Left renal pelvis (tissue), 4 donors: ENCODE measurements at regions not wholly inside any gene's neighbourhood (a gene's known extent, or its start where the extent isn't known, plus 50 kb on each side); places are given as distances from the start of the nearest gene placed in this dataset.

Experiments used
- DNase-seq, 4 donors: peaks; one replicate each; pipeline ENCODE4 v3.0.0-alpha.2; 2013; ENCODE audit warnings: low read depth in 4 of 4, low spot score in 3 of 4

DNA sequence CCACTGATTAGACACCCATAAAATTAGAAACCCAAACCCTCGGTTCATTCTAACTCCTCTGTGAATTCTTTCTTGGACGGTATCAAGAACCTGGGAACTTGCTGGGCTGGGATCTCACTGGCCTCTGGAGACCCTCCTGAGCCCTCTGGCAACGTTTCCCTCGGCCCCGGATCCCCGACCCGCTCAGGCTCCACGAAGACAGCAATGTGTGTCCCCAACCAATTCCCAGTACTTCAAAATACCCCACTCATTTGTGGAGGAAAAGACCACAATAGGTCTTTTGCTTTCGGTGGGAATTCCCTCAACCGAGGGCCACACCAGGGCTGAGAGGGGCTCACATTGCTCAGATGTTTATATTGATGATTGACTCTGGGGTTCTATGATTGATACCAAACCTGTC lies 117.9 kb upstream of the PRR20G start:
- no peak for DNase-seq

DNA sequence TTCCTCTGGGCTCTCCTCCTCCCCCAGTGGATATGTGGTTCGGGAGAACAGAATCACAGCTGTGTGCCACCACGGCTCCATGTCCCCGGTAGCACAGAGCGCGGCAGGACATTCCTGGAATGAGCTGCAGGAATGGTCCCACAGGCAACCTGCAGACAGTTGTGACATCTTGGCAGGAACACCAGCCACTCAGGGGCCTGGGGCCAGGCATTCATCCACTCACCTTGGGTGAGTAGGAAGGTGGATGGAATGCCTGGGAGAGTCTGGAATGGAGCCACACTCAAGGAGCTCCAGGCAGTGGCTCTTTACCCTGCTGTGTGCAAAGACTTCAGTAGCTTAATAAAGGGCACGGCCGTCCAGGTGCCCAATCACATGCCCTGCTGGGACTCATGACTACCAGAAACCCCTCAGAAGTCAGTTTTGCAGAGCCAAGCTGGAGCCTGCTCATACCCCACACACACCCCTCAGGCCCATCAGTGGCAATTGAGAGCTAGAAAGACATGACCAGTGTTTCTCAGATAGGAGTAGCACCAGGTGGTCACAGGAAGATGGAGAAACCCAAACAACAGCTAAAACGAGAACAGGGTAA lies 117.3 kb upstream of the PRR20G start:
- DNase-seq: no peak

DNA sequence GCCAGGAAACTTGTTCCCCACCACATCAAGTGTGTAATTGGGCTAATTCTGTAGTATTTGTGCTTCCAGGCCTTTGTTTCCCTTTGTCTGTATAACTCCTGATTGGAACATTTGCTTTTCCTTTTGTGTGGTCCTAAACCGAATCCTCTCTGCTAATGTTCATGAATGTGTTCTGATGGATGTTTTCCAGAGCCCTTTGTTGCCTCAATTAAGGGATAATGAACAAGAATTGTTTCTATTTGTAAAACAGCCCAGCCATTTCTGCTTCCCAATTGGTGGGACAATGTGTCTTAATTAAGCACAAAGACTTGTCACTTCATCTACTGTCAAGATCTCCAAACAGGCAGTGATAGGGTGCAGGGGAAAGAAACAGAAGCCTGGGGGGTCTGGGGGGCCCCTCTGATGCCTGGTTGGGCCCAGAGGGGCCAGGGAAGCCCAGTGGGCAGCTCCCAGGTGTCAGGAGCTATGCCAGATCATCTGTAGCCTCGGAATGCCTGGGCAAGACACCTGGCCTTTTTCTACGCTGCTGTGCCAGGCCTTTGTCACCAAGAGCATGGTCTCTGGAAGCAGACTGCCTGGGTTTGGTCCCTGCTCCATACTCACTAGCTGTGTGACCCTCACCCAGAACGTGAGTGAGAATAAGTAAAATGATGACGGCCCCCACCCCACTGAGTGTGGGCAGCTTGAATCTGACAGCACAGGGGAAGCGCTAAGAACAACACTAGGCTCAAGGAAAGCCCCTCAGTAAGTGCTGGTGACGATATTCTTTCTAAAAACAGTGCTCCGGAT lies 116.6 kb upstream of the PRR20G start:
- no peak for DNase-seq

DNA sequence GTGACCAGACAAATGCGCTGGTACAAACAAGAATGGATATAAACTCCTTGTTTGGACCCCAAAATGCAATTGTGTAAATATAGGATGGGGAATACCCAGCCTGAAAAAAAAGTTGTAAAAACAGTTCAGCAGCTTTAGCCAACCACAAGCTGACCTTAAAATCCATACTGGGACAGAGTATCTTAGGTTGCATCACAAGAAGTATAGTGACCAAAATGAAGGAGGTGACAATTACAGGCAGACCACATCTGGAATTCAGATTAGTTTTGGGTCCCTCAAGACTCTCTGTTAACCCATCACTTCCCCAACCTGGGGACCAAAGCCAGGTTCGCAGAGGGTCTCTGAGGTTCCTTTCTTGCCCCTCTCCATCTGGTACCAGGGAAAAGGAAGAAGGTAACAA lies 115.9 kb upstream of the PRR20G start:
- DNase-seq: no peak

DNA sequence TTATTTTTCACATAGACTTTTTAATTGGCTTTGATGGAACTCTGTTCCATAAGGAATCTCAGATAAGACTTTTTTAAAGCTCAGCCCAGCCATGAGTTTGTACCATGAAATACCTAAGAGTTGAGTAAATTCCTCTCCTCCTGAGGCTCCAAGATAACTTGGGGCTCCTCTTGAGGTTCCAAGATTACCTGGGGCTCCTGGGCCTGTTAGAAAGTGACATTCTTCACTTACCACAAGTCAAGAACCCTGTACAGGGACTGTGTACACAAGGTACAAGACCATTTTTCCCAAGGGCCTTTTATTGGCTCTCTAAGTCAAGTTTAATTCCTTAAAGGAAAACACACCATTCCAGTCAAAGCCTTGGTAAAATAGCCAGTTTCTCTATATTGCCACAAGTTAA lies 111.3 kb upstream of the PRR20G start:
- no peak for DNase-seq

DNA sequence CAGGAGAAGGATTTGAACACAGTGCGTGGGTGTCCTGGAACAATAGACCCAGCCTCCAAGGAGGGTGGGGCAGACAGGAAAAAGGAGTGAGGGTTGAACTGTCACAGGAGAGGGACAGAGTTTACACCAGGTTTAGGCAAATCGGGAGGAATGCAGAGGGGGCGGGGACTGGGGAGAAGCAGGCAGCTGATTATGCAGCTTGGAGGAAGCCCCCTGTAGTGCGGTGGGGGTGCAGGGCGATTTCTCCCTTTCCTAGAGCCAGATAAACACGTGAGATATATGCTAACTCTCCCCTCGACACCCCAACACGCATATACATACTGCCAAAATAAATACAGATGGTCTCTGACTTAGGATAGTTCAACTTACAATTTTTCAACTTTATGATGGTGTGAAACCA lies 108.6 kb upstream of the PRR20G start:
- DNase-seq: no peak

DNA sequence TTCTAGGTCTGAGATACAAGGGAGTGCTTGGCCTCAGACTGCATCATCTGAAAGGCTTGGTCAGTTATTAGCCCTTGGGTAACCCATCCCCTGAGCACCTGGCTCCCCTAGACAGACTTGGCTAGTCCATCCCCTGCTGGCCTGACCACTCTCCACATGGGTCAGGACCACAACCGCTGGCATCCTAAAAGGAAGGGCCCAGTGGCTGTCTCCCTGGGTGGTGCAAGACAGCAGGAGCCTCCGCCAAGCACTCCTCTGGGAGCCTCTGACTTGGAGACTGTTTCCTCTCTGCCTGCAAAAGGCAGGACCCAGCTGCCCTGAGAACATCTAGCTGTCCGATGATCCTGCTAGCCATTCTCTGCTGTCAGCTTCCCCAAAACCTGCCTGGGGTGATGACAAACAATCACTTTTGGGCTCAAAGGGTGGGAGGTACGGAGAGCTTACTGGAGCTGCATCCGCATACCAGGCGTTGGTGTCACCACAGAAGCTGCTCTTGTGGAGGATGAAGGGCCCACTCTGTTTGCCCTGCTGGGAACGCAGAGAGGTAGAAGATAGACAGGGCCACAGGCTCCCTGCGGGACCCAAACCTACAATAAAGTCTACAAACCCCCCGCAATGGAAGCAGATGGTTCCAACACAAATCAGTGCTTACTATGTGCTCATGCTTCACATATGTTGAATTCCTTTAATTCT lies 108.0 kb upstream of the PRR20G start:
- DNase-seq: no peak

DNA sequence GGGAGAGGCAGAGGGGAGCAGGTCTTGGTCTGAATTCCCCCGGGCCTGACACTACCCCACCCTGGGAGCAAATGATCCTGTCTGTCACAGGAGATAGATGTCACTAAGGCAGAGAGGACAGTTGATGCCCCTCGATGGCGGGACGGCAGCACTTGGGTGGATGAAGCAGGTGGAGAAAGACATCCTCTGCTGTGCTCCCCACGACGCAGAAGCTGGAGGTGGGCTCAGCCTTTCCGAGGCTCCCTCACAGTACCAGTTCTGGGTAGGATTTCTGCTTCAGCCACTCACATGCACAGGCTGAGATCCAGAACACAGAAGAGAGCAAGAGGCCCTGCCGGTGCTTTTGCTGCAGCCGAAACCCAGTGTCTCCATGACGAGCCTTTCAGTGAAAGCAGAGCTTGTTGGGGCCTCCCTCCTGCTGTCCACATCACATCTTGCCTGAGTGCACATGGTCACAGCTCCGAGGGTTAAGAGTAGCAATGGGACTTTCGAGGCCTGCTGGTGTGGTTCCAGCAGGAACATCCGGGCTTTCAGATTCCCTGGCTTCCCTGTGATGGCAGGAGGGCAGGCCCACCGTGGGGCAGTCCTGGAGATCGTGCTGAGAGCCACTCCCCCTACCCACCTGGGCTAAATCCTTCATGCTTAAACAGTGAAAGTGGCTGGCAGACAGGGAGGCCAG lies 107.3 kb upstream of the PRR20G start:
- no peak for DNase-seq

DNA sequence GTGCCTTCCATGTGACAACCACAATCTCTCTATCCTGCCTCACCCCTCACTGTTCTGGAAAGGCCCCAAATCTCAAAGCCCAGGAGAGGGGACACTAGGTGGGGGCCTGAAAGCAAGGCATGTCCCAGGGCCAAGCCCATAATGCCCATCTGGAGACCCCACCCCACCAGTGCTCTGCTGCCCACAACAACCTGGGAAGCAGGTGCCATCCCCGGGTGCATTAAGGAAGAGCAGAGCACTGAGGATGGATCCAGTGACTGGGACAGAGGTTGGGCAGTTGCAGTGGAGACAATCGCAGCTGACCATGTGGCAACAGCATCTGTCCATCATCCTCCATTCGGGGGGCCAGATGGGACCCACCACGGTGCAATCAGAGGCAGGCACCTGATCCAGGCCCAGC lies 106.2 kb upstream of the PRR20G start:
- no peak for DNase-seq

DNA sequence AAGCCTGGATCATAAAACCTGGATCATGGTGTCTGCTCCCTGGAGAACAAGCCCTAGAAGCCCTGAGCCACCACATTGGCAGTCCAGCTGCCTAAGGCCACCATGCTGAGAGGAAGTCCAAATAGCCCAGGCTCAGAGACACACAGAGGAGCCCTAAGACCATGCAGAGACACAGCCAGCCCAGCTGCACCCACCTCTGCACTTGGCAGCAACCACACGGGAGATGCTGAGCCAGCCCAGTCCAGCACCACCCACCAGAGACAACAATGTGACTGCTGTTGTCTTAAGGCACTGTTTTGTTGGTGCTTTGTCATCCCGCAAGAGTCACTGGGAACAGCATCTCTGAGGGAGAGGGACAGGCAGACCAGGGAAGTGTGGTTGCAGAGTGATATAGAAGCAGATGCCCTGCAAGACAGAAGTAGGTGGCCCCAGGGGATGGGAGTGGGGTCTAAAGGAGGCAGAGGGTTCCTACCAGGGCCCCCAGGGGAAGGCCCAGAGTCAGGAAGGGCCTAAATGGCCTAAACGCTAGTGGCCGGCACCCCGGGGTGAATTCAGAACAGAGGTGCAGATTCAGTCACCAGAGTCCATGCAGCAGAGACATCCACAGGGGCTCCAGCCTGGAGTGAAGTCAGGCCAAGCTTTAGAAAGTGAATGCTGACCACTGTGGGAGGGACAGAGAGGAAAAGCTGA lies 105.4 kb upstream of the PRR20G start:
- no peak for DNase-seq

DNA sequence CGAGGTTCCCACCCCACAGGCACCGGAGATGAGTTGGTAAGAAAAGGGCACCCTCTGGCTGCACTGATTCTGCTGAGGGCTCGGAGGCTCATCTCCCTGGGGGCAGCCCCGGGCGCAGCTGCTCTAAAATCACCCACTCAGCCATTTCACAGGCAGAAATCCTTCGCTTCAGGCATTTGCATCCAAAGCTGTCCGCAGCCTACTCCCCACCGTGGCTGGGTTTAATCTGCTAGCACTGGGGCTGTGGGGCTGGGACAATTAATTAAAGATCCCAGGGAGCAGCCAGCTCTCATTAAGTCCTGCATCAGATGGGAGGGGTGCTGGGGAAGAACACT lies 104.3 kb upstream of the PRR20G start:
- DNase-seq: no peak

DNA sequence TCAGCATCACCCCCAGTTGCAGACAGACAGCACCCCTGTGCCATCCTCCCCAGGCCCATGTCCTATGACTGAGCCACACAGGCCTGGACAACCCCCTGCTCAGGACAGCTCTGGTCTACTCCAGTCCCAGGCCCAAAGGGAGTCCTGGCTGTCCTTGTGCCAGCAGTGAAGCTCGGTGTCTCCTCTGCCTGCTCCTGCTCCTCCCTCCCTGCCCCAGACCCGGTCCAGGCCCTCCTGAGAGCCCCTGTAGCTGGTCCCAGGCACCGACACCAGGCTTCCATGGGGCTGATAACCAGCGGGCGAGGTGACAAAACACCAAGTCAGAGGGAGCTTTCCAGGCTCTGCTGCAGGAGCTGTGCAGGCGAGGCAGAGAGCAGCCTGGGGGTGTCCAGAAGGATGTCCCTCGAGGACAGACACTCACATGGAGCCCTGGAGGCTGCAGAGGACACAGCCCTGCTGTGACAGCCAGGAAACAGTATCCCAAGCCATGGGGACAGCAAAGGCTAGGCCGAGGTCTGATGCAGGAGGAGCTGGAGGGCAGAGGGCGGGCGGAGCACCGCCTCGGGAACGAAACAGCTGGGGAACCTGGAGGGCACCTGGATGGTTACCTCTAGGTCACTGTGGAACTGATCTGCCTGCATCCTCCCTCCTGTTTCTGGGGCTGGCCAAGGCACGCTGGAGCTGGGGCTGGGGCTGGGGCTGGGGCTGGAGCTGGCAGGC lies 103.8 kb upstream of the PRR20G start:
- no peak for DNase-seq

DNA sequence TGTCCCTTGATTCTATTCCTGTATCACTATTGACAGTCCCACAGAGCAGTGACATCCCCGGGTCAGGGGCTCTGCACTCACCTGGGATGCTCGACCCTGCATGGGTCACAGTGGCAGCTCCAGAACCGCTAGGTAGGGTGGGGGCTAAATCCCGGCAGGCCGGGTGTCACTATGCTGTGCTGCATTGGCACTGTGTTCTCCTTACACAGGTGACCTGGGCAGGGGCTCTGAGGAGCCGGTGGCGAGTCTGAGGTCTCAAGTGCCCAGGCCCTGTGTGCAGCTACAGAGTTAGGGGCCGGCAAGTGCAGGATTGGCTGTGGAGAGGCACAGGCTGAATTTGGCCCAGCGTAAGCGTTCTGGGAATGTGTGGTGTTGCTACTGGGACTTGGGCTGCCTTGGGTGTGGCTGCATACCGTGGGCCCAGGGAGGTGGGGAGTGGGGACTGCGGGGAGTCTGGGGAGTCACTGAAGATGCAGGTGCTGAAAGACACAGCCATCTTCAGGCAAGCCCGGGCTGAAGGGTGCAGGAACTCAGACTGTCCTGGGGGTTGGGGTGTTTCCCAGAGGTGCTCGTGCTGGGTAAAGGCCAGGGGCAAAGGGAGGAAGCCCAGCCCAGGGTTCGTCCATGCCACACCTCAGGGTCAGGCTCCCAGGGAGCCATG lies 102.6 kb upstream of the PRR20G start:
- DNase-seq: no peak

DNA sequence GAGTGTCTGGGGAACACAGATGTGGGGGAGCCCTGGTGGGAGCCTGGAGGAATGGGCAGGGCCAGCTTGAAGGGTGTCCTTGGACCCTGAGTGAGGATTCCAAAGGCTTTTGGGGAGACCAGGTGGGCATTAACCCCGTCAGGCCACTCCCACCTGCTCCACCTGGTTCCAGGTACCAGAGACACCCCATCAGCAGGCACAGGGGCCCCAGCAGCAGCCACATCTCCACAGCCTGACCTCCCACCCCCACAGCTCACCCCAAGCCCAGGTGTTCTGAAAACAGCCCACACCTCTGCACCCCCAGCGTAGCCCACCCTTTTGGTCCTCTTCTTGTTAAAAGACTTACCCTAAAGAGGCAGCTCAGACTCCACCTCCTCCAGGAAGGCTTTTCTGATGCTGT lies 102.1 kb upstream of the PRR20G start:
- no peak for DNase-seq

DNA sequence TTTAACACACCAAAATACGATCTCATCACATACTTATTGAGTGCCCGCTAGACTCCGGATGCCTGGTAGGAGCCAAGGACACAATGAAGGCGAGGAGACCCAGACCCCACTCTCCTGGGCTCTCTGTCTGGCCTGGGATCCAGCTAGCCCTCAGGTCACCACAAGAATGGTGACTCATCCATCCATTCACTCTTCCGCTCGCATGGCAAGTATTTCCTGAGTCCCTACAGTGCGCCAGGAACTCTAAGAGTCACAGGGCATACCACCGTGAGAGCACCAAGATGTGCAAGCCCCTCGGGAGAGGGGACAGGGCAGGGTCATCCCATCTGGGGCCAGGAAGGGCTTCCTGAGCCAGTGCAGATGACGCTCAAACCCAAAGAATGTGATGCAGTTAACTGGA lies 101.6 kb upstream of the PRR20G start:
- no peak for DNase-seq

DNA sequence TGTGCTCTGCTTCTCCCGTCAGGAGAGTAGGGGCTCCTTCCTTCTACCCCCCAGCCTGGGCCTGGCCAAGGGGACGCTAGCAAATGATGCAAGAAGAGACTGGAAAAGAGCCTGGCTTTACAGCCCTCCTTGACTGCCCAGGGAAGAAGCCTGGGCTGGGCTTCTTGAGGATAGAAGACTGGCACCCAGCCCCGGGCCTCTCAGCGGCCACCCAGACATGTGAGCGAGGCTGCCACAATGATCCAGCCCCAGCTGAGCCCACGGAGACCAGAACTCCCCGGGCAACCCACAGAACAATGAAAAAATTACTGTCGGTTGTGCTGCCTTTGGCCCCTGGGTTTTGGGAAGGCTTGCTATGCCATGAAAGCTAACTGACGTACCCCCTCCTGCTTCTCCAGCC lies 100.6 kb upstream of the PRR20G start:
- DNase-seq: no peak

DNA sequence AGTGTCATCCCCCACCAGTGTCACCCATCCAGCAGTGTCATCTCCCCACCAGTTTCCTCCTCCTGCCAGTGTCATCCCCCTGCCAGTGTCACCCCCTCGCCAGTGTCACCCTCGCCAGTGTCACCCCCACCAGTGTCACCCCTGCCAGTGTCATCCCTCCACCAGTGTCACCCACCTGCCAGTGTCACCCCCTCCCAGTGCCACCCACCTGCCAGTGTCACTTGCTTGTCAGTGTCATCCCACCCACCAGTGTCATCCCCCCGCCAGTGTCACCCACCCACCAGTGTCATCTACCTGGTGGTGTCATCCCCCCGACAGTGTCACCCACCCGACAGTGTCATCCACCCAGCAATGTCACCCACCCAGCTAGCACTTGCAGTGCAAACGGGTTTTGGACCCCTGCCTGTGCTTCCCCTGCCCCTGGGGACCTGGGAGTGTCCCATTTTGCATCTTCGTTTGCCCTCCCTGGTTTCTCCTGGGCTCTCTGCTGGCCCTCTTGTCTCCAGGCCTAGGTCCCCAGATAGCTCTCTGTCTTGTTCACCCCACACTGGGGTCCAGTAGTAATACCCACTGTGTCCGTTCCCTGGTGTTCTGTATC lies 99.8 kb upstream of the PRR20G start:
- no peak for DNase-seq

DNA sequence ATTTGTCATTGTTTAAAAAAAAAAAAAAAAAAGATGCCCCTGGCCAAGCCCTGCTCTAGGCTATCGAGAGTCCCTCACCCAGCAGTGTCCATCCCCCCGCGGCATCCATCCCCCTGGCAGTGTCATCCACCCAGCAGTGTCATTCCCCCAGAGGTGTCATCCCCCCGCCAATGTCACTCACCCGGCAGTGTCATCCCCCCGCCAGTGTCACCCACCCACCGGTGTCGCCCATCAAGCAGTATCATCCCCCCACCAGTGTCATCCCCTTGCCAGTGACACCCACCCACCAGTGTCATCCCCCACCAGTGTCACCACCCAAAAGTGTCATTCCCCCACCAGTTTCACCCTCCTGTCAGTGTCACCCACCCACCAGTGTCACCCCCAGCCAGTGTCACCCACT lies 99.3 kb upstream of the PRR20G start:
- DNase-seq: no peak

DNA sequence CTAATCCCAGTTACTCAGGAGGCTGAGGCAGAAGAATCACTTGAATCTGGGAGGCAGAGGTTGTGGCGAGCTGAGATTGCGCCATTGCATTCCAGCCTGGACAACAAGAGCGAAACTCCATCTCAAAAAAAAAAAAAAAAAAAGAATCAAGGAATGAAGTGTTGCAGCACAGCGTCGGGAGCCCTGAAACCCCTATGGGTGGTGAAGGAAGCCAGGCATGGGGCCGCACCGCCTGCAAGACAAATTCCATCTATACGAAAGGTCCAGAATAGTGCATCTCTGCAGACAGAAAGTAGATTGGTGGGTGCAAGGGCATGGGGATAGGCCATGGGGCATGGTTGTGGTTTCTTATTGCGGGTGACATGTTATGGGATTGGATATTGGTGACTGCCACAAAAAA lies 98.6 kb upstream of the PRR20G start:
- no peak for DNase-seq

DNA sequence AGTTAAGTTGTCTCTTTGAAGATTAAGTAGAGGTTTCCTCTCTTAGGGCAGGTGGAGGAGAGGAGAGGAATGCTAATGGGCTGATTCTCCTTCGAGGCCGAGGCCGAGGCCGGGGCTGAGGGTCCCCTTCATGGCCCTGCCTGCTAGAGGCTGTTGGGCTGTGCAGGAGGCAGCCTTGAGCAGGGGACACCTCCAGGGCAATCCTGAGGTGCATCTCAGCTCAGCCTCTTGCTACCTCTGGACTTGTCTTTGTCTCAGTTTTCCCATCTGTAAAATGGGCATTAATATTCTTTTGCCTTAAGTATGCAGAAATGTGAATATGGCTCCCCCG lies 97.7 kb upstream of the PRR20G start:
- DNase-seq: no peak
